Spleen (tissue), 7 donors: ENCODE measurements at regions not wholly inside any gene's neighbourhood (a gene's known extent, or its start where the extent isn't known, plus 50 kb on each side); places are given as distances from the start of the nearest gene placed in this dataset.

ENCODE experiments used
- CTCF ChIP-seq, 11 experiments: fragments of 200-600 bp in 7 of 11; fragments of 450-650 bp in 4 of 11; sonication (generic) in 4 of 11; IDR thresholded peaks in 8 of 11; conservative IDR thresholded peaks in 3 of 11; 1 replicate in 7 of 11; 2 replicates in 4 of 11; pipeline versions ENCODE4 v1.4.0 to v1.8.0; 2016 to 2021; ENCODE audit warnings: antibody characterized with exemption in 11 of 11, inconsistent platforms in 4 of 11, mild to moderate bottlenecking in 1 of 11
- POLR2A ChIP-seq, 3 donors: fragments of 450-650 bp; IDR thresholded peaks; one replicate each; pipeline ENCODE4 v1.5.1; 2017; ENCODE audit warnings: antibody characterized with exemption in 3 of 3, mild to moderate bottlenecking in 1 of 3
- POLR2AphosphoS5 ChIP-seq, 3 donors: sonication (generic); formaldehyde crosslinking; IDR thresholded peaks; one replicate each; pipeline ENCODE4 v1.5.1; 2017; ENCODE audit warnings: antibody characterized with exemption in 3 of 3
- donor health status: DM: no; HTN: no; CAD: no; lungs with moderate emphysema.
- donor health status: DM: no; HTN: no; CAD: no.
- donor health status: DM: no; HTN: no; CAD: no.

GRCh38 chr6:103534814-103535213, 1324.9 kb downstream of the HACE1 start:
- no peak for TF ChIP-seq CTCF (IDR thresholded peaks at IDR 0.05 in 8 of 11, conservative IDR thresholded peaks at IDR 0.05 in 3 of 11)
- TF ChIP-seq POLR2AphosphoS5 (IDR thresholded peaks at IDR 0.05), result no peak
- no peak for TF ChIP-seq POLR2A (IDR thresholded peaks at IDR 0.05)
